DMS 273 treated with DMSO at 0.1 percent for 48 hours (cell line): ENCODE measurements at regions not wholly inside any gene's neighbourhood (a gene's known extent, or its start where the extent isn't known, plus 50 kb on each side); places are given as distances from the start of the nearest gene placed in this dataset.
"Not testable (repeated sequence)": the region's sequence is repeated elsewhere in the genome, so short reads cannot be mapped to it uniquely, and the experiment has no call there.

Experiments
- DNase-seq: peaks from one replicate; lab custom pipeline; 2025; lab: John Stamatoyannopoulos, UW

DNA sequence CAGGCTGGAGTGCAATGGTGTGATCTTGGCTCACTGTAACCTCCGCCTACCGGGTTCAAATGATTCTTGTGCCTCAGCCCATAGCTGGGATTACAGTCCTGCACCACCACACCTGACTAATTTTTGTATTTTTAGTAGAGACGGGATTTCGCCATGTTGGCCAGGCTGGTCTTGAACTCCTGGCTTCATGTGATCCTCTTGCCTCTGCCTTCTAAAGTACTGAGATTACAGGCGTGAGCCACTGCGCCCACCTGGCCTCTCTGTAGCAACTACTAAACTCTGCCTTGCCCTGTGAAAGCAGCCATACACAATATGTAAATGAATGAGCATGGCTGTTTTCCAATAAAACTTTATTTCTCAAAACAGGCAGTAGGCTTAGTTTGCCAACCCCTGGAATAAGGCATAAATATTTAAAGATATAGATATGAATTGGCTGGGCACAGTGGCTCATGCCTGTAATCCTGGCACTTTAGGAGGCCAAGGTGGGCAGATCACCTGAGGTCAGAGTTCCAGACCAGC lies 127.9 kb upstream of the ZNF217 start:
- not testable (repeated sequence) for DNase-seq

DNA sequence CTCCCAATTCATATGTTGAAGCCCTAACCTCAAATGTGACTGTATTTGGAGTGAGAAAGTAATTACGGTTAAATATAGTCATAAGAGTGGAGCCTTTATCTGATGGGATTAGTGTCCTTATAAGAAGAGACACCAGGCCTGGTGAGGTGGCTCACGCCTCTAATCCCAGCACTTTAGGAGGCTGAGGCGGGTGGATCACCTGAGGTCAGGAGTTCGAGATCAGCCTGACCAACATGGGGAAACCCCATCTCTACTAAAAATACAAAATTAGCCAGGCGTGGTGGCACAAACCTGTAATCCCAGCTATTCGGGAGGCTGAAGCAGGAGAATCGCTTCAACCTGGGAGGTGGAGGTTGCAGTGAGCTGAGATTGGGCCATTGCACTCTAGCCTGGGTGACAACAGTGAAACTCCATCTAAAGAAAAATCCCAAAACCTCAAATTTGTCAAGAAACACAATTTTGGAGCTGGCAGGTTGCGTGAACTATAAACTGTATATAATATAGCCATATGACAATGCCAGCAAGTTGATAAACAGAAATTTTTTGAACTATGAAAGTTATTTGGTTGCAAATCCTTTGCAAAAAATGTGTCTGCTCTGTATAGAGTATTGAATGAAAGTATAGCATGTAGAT lies 125.6 kb upstream of the ZNF217 start:
- not testable (repeated sequence) for DNase-seq

DNA sequence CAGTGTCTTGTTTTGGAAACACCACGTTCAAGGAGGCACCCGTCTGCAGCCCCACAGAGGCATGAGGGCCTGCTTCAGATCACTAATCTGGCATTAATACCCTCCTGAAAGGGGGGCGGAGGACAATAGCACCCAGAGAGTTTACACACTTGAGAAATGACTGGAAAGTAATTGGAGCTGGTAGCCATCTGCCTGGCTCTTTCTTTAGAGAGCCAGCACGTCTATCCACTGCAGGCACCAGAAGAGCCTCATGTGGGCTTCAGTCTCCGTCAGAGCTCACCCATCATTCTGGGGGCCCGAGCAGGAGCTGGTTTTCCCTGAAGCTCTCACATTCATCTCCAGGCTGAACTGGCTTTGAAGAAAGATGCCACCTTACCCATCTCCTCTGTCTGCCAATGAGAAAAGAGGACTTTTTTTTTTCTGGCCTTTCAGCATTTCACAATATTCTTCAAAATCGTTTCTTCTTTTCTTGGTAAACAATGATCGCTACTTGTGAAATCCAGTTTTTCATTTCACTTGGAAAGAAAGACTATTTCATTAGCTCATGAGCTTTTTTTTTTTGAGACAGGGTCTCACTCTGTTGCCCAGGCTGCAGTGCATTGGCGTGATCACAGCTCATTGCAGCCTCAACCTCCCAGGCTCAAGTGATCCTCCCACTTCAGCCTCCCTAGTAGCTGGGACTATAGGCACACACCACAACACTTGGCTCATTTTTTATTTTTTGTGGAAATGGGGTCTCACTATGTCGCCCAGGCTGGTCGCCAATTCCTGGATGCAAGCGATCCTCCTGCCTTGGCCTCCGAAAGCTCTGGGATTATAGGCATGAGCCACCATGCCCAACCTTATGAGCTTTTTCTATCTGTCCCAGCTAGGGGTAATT lies 124.7 kb upstream of the ZNF217 start:
- DNase-seq = no peak

DNA sequence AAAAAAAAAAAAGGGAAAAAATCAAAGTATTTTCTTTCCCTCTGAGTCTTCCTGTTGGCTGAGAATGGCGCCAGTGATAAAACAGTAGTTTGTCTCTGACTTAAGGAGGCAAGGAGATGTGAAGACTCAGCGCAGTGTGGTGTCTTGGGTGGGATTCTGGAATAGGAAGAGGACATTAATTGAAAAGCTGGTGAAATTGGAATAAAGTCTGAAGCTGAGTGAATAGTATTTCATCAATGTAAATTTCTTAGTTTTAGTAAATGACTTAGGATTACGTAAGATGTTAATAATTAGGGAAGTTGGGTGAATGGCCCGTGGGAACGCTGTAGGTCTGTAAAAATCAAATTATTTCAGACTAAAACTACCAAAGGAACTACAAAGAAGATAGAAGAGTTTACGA lies 122.8 kb upstream of the ZNF217 start:
- no peak for DNase-seq

DNA sequence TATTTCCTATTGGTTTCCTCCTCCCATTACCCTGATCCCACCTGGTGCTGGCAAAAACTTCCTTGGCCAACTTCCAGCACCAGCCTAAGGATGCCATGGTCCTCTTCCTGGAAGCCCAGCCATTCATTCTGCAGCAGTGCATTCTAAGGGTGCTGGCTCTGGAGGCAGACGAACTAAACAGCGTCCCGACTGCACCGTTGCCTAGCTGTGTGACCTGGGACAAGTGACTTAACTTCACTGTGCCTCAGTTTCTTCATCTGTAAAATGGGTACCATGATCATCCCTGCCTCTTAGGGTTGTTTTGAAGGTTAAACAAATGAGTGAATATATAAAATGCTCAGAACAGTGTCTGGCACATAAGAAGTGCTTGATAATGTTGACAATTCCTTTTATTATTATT lies 120.9 kb upstream of the ZNF217 start:
- no peak for DNase-seq

DNA sequence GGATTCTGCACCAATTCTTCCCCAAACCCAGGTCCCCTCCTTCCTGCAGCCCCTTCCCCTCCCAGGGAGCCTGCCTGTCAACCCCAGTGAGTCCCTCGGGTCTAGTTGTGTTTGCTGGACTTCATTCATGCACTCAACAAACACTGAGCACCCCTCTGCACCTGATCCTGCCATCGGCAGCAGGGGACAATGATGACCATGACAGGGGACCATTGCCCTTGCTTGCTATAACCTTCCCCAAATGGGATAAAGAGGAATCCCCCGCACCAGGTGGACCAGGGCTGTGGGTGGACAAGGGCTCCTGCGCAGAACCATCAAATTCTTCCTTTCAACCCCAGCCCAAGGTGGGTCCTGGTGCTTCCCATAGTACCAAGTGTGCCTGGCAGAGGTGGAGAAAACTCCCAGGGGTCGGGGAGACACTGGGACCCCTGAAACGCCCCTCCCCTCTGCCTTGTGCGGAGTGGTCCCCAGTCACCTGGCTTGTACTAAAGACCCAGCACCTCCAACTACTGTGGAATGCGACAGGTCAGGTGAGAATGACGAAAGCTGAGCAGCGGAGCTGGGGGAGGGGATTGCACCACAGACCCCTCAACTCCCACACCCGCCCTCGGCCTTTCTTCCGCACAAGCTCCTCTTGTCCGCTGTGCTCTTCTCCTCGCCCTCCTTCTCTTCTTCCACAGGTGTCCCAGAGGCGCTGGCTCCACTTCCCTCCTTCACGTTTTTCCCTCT lies 119.9 kb upstream of the ZNF217 start:
- no peak for DNase-seq

DNA sequence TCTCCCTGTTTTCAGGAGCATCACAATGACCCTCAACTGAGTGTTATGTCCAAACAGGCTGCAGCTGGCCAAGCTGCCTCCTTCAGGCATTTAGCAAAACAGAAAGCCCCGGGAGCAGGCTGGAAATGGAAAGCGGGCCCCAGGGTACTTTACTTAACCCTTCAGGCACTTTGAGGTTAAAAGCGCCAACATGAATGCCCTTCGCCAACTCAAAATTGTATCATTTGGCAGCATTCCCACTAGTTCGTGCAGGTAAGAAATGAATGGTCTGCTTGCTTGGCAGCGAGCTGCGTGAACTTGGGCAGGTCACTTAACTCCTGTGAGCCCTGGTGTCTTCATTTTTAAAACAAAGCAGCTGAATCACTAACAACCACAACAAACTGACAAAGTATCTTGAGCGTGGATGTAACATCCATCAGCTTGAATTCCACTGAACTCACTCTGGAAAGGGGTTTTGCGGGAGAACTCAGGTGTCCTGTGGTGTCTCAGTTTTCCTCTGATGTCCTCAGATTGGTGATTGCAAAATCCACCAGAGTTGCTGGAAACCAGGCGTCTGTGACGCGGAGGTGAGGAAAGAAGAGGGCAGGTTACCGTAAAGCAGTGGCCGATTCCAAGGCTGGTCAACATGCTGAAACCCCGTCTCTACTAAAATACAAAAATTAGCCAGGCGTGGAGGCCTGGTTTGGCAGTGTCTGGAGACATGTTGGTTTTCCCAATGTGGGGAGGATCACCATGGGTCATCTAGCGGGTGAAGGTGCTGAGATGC lies 118.8 kb upstream of the ZNF217 start:
- DNase-seq = no peak

DNA sequence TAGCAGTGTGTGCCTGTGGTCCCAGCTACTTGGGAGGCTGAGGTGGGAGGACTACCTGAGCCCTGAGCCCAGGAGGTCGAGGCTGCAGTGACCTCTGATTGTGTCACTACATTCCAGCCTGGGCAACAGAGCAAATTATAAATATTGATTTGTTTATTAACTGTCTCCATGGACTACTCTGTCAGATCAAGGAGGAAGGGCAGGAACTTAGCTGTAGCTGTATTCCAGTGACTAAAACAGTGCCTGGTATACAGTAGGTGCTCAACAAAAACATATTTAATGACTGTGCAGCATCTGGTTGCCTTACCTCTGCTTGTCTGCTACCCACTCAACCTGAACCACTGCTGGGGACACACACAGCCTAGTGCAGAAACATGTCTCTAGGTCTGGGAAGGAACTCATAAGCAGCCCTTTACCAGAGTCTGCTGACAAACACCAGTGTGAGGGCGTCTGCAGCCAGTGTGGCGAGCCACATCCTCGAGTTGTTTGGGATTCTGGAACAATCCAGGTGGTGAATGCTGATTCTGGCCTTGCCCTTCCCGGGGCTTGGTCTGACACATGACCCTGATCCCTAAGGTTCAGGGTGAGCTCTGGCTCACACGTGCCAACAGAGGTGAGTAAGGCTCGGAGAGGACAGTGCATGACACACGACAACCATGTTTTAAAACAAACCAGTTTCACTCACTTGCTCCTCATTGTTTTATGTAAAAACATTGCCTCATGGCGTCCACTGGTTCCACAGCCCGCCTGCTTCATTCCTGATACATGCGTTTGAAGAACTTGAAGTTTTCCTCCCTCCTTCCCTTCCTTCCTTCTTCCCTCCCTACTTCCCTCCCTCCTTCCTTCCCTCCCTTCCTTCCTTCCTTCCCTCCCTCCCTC lies 117.9 kb upstream of the ZNF217 start:
- DNase-seq = no peak

DNA sequence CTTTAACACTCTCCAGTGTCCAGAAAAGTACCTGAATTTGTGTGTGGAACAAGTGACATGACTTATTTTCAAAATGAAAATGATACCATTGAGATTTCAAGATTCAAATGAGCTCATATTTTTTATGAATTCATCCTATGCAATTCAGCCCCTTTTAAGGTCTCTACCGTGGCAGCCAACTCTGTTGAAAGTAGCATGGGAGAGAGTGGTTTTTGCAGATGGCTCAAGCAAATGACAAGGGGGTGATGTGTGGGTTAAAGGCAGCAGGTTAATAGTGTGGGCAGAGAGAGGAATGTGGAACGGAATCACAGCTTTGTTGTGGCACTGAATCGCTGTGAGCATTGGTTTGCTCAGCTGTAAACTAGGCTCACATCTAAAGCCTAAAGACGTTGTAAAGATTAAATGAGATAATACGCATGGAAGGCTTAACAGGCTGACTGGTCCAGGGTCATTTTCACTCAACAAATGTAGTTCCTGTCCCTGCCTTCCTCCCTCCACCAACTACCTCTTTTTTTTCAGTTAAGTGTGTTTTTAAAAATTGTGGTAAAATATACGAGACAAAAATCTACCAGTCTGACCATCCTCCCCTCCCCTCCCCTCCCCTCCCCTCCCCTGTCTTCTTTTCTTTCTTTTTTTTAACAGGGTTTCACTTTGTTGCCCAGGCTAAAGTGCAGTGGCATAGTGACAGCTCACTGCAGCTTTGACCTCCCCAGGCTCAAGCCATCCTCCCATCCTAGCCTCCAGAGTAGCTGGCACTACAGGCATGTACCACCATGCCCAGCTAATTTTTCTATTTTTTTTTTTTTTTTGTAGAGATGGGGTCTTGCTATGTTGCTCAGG lies 114.7 kb upstream of the ZNF217 start:
- DNase-seq = no peak

DNA sequence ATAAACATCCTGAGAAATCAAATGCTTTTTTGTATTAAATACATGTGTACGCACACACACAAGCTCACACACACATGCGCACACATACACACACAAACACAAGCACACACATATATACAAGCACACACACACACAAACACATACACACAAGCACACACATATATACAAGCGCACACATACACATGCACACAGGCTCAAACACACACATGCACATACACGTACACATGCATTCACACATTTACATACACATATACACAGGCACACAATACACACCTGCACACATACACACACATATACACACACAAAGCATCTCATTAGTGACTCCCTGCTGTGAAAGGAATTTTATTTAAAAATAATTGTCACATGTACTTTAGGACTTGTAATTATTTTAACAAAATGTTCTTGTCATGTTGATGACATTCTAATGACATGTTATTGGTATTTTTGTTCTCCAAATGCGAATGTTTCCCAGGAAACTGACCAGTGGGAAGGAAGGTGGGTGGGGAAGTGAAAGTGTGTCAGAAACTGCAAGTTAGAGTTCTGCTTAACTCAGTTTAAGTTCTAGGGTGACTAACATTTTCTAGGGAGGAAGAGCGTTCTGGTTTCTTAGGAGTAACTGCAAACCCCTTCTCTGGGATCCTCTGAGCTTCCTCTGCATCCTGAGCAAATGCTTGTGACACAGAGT lies 113.9 kb upstream of the ZNF217 start:
- no peak for DNase-seq

DNA sequence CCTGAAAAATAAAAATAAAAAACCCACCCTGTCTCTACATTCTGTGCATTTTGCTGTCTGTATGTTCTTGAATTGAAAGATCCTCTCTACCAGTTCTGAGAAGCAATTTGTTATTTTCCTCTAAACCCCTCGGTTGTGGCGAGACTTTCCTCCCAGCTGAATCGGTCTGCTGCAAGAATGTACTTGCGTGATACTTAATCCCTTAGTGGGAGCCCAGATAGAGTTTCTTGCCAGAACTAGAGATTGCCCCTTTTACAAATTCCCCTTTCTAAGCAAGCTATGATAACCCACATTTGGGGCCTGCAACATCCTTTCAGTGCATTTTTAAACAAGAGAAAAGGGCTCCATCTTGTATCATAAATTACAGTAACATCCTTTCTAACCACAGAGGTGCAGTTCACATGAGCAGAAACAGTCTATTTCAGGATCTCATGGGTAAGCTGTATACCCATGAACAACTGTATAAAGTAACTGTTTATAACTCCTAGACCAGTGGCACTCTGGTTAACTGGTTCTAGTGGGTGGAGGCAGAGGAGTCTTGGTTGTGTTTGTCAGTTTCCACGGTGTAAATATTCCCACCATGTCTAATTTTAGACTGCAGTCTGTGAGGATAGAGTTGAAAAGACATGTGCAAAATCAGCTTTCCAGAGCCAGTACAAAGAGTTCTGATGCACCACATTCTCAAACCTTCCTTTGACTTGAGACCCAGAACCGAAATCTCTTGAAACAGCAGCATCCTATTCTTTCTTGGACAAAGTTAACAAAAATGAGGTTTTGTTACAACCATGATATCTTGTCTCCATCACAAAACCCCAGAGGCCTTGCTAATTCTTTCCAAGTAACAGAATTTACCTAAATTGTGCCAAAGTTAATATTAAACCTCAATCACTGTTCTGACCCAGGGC lies 113.1 kb upstream of the ZNF217 start:
- DNase-seq = no peak

DNA sequence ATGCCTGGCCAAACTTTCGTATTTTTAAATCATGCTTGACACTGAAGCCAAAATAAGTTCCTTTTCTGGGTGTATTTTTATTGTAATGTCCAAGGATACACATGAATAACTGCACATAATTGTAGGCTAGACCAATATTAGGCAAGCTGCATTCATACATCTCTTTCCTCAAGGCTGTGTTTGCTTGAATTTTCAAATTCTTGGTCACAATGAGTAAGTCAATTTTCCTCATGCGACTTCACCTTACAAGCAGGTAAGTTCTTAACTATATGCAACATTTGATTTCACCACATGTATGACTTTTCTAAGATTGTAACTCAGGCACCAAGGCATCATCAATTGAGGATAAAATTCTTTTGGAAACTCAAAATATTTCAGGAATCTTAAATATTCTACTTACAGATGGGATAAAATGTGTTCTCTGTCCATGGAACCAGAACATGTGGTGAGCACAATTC lies 112.4 kb upstream of the ZNF217 start:
- DNase-seq = no peak

DNA sequence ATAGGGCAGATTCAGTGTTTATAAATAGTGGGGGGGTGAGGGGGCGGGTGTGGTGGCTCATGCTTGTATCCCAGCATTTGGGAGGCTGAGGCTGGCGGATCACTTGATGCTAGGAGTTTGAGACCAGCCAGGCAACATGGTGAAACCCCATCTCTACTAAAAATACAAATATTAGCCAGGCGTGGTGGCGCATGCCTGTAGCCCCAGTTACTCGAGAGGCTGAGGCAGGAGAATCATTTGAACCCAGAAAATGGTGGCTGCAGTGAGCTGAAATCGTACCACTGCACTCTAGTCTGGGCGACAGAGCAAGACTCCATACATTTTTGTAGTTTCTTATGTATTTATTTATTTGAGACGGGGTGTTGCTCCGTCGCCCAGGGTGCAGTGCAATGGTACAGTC lies 109.0 kb upstream of the ZNF217 start:
- no peak for DNase-seq

DNA sequence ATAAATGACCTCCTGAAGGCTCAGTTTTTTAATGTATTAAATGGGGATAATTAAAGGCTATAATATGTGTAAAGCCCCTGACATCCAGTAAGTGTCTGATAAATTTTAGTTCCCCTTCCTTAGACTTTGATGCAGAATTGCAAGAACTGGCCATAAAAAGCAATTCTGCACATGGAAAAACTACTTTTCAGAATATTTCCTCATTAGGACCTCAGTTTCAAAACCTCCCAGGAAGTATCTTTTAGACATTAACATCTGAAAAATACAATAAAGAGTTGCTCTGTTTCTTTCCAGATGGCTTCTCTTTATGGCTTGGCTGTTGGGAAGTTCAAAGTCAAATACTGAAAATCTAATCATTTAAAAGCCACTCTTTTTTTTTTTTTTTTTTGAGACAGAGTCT lies 106.3 kb upstream of the ZNF217 start:
- no peak for DNase-seq

DNA sequence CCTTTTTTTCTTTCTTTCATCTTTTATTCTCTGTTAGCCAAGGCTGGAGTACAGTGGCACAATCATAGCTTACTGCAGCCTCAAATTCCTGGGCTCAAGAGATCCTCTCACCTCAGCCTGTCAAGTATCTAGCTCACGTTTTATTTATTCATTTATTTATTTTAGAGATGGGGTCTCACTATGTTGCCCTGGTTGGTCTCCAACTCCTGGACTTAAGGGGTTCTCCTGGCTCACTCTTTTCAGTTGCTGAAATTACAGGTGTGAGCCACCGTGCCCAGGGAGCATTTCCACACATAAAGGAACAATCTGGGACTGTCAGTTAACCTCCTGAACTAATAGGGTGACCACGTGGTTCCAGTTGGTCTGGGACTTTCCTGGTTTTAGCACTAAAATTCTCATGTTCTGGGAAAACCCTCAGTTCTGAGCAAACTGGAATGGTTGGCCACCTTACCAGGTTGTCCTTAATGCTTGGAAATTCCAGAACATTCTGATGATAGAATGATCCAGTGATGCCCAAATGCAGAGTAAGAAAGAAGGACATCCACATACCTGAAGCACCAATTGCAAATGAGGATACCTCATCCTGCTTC lies 105.5 kb upstream of the ZNF217 start:
- no peak for DNase-seq

DNA sequence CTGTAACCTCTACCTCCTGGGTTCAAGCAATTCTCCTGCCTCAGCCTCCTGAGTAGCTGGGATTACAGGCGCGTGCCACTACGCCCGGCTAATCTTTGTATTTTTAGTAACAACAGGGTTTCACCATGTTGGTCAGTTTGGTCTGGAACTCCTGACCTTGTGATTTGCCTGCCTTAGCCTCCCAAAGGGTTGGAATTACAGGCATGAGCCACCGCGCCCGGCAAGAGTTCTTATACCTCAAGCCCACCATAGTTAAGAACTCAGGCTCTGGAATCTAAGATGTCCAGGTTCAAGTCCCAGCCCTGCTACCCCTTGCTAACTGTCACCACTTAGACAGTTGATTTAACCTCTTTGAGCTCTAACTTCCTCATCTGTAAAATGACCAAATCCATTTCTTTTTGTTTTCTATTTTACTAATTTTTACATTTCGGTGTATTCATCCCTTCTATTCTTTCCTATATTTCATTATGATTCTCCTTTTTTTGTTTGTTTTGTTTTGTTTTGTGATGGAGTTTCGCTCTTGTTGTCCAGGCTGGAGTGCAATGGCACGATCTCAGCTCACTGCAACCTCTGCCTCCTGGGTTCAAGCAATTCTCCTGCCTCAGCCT lies 104.8 kb upstream of the ZNF217 start:
- DNase-seq = no peak

DNA sequence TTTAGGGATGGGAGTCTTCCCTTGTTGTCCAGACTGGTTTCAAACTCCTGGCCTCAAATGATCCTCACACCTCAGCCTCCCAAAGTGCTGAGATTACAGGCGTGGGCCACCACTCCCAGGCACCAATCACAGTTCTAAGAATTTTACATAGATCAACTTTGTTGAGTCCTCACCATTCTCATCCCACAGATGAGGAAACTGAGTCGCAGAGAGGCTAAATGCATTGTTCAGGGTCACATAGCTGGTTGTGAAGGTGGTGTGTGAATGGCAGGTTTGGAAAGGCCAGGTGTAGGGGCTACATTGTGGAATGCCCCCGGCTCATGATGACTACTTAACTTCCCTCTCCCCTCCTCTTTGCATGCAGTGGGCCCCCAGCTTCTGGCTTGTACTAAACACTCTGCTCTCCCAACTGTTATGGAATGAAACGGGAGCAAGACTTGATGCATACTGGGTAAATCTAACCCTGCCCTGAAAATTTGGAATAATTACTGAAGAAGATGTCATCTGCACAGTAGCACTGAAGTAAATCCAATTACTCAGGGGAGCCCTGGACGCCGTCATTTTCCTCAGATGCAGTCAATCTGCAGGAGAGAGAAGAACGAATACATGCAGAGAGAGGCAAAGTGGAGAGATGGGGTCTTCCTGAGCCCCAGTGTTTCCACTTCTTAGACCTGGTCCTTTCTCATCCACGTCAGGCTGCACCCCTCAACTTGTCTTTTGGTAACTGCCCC lies 102.3 kb upstream of the ZNF217 start:
- no peak for DNase-seq
